ENCODE measurements at regions not wholly inside any gene's neighbourhood (a gene's known extent, or its start where the extent isn't known, plus 50 kb on each side); places are given as distances from the start of the nearest gene placed in this dataset.

DNA sequence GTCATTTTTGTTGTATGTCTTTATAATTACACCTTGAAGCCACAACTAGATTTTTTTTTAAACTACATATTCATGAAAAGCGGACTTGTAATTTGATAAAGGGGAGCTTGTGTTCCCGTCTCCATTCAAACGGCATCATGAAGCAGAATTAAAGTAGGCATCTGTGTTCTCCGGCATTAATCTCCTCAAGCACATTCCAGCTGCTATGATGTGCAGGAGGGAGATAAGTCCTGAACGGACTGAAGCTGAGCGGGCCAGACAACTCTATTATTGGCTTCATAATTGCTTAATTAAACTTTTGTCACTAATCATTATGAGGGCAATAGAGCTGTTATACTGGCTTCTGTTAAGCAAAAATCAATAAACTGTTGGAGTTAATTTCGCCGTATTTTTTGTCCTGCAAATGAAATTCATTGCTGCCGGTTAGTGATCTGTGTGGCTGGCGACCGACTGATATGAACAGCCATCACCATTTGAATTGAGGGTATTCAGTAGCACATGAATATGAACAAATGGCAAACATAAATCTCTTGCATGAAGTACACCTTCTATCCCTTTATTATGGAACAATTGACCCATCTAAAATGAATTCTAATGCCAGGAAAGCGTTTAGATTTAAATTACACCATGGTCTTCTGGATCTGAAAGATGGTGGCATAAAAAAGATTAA, 408.8 kb upstream of the IRX1 start:
- TF ChIP-seq, protein P1, sequence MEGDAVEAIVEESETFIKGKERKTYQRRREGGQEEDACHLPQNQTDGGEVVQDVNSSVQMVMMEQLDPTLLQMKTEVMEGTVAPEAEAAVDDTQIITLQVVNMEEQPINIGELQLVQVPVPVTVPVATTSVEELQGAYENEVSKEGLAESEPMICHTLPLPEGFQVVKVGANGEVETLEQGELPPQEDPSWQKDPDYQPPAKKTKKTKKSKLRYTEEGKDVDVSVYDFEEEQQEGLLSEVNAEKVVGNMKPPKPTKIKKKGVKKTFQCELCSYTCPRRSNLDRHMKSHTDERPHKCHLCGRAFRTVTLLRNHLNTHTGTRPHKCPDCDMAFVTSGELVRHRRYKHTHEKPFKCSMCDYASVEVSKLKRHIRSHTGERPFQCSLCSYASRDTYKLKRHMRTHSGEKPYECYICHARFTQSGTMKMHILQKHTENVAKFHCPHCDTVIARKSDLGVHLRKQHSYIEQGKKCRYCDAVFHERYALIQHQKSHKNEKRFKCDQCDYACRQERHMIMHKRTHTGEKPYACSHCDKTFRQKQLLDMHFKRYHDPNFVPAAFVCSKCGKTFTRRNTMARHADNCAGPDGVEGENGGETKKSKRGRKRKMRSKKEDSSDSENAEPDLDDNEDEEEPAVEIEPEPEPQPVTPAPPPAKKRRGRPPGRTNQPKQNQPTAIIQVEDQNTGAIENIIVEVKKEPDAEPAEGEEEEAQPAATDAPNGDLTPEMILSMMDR (IDR thresholded peaks at IDR 0.05) = no peak
- TF ChIP-seq EP300 (IDR thresholded peaks at IDR 0.05; ENCODE audit: borderline replicate concordance in 1 of 2, low read depth in 1 of 2, low read length in 1 of 2) (no peak), MEF2A (IDR thresholded peaks at IDR 0.05; ENCODE audit: borderline replicate concordance, low read depth) (no peak), POLR2AphosphoS5 (IDR thresholded peaks at IDR 0.05; ENCODE audit: low read depth, low read length) (no peak), GABPA (IDR thresholded peaks at IDR 0.05; ENCODE audit: low read depth) (no peak), USF1 (IDR thresholded peaks at IDR 0.05; ENCODE audit: borderline replicate concordance, low read depth) (no peak), JUND (IDR thresholded peaks at IDR 0.05) (no peak)
- TF ChIP-seq, protein P2, sequence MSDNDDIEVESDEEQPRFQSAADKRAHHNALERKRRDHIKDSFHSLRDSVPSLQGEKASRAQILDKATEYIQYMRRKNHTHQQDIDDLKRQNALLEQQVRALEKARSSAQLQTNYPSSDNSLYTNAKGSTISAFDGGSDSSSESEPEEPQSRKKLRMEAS (IDR thresholded peaks at IDR 0.05; ENCODE audit: low read depth) = no peak
